Activated naive CD4-positive, alpha-beta T cell treated with anti-CD3 and anti-CD28 coated beads, Interleukin-2, amount 10 ng/mL, durations not matched to agents 7 days and 5 days (primary cell): ENCODE measurements at regions not wholly inside any gene's neighbourhood (a gene's known extent, or its start where the extent isn't known, plus 50 kb on each side); places are given as distances from the start of the nearest gene placed in this dataset.

Source experiments
- CTCF ChIA-PET: fragments of 350-600 bp; sonication (Branson Sonifier 250); formaldehyde crosslinking; loops from one replicate; lab custom pipeline; 2021; ENCODE audit warnings: antibody characterized with exemption; lab: Charles Lee
- DNase-seq: peaks from one replicate; pipeline ENCODE4 v3.0.0-alpha.2; 2020
- H3K27ac Mint-ChIP-seq: one replicate; pipeline ENCODE4 v1.8.0; 2021; ENCODE audit warnings: mild to moderate bottlenecking, moderate library complexity, mixed read lengths
- H3K27me3 Mint-ChIP-seq: one replicate; pipeline ENCODE4 v1.8.0; 2021; ENCODE audit warnings: mild to moderate bottlenecking, mixed read lengths
- H3K36me3 Mint-ChIP-seq: one replicate; pipeline ENCODE4 v1.8.0; 2021; ENCODE audit warnings: mixed read lengths
- H3K4me1 Mint-ChIP-seq: one replicate; pipeline ENCODE4 v1.8.0; 2021; ENCODE audit warnings: mixed read lengths
- H3K4me3 Mint-ChIP-seq: one replicate; pipeline ENCODE4 v1.8.0; 2021; ENCODE audit warnings: mild to moderate bottlenecking, moderate library complexity, mixed read lengths
- H3K9me3 Mint-ChIP-seq: one replicate; pipeline ENCODE4 v1.8.0; 2021; ENCODE audit warnings: mixed read lengths

DNA sequence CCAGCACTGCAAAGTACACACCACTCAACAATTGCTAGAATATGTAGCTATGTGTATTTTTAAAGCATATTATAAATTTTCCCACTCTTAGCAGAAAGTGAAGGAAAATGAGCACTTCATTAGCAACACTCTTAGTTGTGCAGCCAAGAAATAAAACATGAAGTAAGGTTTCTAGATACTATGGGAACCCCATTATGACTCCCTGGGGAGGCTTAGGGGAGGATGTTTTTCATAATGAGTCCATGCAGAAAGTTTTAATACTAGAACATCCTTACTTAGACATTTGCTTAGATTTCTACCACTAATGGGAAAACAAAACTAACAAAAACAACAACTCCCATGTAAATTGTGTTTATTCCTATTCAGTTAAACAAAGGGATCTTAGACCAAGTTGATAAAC, 148.4 kb upstream of the HDAC9 start:
- no peak for DNase-seq
- Mint-ChIP-seq H3K27ac (no peak overlapping the region), H3K4me1 (no peaks in the 10 kb centered on the region), H3K4me3 (no peak overlapping the region), H3K27me3 (no peaks in the 10 kb centered on the region), H3K36me3 (no peaks in the 10 kb centered on the region), H3K9me3 (no peaks in the 10 kb centered on the region)
- CTCF ChIA-PET, result no interaction called here

DNA sequence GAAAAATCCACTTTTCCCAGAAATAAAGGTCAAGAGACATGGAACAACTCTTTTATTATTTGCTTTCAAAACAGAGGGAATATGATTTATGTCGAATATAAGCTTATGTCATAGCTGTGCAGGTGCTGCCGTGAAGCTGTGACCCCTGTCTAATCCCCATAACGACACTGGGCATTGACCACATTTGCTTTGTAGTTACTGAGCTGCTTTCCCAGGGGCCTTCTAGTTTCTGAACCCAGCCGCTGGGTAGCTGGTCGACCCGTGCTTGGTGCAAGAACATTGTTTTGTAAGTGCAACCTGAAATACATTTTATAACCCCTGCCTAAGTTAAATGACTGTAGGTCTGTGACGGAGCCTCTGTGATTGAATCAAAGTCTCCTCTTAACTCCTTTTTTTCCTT, 144.9 kb upstream of the HDAC9 start:
- CTCF ChIA-PET, result interaction anchor here (0.6 to 3.4 kb wide), 4 partner anchors 14 to 646 kb away, joined by 3 to 10 read pairs (median 3); no protein-coding TSS in a partner anchor

DNA sequence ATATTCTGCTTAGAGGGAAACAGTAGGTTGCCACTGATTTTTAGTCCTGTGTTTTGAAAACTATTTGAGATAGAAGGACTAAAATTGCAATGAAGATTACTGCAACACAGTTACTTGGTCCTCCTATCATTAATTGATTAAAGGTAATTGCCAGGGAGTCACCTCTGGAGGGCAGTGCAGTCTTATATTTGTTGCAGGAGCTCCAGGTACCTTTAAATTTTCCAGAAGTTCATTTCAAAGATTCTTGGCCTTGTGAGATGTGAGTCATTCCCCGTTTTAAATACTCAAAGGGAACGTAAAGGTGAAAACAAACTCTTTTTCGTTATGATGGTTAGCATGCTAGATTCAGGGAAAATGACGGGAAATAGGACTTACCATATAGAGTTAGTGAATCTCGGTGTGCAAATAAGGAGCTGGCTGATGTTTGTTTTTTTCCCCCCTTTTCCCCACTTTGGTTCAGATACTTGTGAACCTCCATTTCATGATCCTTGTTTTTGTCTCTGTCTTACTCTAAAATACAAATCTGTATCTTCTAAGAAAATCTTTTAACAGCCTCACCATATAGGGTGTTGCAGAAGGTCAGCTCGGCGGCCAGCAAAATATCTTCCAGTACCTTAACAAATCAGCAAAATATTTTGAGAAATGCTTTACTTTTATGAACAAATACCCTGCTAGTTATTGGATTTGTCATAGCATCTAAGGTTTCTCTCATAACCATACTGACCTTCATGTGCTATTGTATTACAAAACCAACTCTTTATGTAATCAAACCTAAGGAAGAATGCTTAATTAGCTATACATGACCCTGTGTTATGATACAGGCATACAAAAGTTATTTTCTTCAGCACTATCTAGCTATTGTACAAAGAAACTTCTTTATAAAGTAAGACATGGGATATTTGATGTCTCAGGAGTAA, 143.0 kb upstream of the HDAC9 start:
- CTCF ChIA-PET, result interaction anchor here (0.7 to 3.4 kb wide), 6 partner anchors 20 to 699 kb away, joined by 3 to 10 read pairs (median 6); no protein-coding TSS in a partner anchor
- H3K27me3 Mint-ChIP-seq, result peaks cover under 1% of the 10 kb centered on the region
- no peak for DNase-seq
- H3K4me3 Mint-ChIP-seq, result no peak overlapping the region
- H3K36me3 Mint-ChIP-seq, result no peaks in the 10 kb centered on the region
- no peak overlapping the region for H3K27ac Mint-ChIP-seq
- peaks cover 7% of the 10 kb centered on the region for H3K4me1 Mint-ChIP-seq
- no peaks in the 10 kb centered on the region for H3K9me3 Mint-ChIP-seq

More for the DNA sequence above, 144.9 kb upstream of the HDAC9 start:
- no peaks in the 10 kb centered on the region for H3K9me3 Mint-ChIP-seq
- no peaks in the 10 kb centered on the region for H3K27me3 Mint-ChIP-seq
- DNase-seq, result no peak
- no peak overlapping the region for H3K27ac Mint-ChIP-seq
- peaks cover 3% of the 10 kb centered on the region for H3K4me1 Mint-ChIP-seq
- no peaks in the 10 kb centered on the region for H3K36me3 Mint-ChIP-seq
- H3K4me3 Mint-ChIP-seq, result no peak overlapping the region

DNA sequence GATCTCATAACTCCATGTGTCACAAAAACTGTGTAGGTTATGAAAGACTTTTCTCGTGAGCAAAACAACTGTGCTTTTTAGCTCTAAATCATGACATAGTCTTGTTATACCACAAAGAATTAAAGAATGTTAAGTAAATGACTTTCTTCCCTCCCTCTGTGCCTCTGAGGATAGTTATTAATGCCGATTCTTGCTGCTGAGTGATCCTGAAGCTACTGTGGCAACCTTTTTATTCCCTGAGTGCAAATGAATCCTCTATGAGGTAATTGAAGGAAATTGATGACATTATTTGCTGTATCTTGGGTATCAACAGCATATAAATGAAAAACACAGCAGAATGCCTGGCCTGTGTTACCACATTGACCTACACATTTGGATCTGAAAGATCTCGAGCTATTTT, 142.2 kb upstream of the HDAC9 start:
- Mint-ChIP-seq H3K27ac (no peak overlapping the region), H3K4me1 (peaks cover 7% of the 10 kb centered on the region), H3K9me3 (no peaks in the 10 kb centered on the region), H3K36me3 (no peaks in the 10 kb centered on the region), H3K27me3 (peaks cover 3% of the 10 kb centered on the region), H3K4me3 (no peak overlapping the region)
- CTCF ChIA-PET, result interaction anchor here (0.7 to 3.4 kb wide), 5 partner anchors 218 to 699 kb away, joined by 3 to 10 read pairs (median 6); no protein-coding TSS in a partner anchor
- DNase-seq, result no peak

DNA sequence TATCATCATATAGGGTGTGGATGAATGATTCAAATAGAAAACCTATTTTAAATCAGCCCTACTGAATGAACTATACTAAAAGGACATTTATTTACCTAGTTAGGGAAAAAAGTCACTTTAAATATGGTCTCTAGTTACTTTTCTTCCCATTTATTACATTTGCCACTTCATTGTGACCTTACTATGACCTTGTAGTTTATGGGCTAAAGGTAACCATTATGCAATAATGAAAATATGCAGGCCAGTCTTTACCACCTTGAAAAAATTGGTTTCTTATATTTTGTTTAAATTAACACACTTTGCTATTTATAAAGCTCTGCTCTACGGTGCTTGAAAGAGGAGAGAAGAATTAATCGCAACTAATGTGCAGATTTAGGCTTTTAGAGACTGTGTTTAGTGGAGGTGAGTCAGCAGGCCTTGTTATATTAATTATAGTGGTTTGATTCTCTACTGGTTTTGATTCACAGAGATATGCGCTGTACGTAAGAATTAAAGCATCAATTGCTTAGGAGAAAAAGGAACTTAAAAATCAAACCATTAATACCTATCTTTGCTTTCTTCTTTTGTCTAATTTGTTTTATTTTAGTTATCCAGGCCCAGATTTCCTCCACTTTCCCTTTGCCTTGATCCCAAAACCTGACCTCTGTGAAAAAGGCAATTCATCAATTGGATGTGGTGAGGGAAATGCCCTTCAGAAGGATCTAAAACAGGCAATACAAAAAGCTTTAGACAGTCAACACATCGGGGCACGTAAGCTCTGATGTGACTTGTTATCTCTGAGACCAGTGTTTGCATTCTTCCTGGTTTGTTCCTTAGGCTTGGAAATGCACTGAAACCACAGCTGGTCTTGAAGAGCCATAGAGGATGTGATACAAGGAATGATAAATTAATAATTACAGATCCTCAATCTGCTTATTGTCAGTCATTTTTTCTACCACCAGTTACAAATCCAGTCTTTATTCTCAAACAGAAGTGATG, 141.2 kb upstream of the HDAC9 start:
- Mint-ChIP-seq H3K4me3 (no peak overlapping the region), H3K36me3 (no peaks in the 10 kb centered on the region), H3K27ac (no peak overlapping the region), H3K9me3 (no peaks in the 10 kb centered on the region), H3K27me3 (peaks cover 3% of the 10 kb centered on the region), H3K4me1 (peaks cover 7% of the 10 kb centered on the region)
- CTCF ChIA-PET, result interaction anchor here (0.6 to 1.3 kb wide), 2 partner anchors 10 to 204 kb away, joined by 3 to 5 read pairs; no protein-coding TSS in a partner anchor
- DNase-seq, result no peak

DNA sequence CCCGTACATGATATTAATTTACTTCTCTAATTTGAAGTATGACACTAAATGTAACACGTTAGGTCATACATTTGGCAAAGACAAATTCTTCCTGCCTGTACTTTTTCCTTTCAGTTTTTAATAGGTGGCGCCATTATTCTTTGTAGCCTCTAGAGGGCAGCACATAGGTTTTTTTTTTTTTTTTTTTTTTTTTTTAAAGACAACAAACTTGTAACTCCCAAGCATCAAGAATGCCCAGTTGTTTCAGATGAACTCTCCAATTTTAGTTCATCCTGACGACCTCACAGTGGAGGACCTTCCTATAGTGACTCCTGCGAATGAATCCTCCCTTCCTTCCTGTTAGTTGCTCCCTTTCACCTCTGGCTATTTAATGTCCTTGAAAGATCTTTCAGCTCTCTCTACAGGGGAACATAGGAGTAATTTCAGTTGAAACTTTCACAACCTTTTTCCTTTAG, 139.3 kb upstream of the HDAC9 start:
- Mint-ChIP-seq H3K4me3 (no peak overlapping the region), H3K36me3 (no peaks in the 10 kb centered on the region), H3K9me3 (no peaks in the 10 kb centered on the region), H3K27me3 (peaks cover 9% of the 10 kb centered on the region), H3K4me1 (peaks cover 7% of the 10 kb centered on the region), H3K27ac (no peak overlapping the region)
- no peak for DNase-seq
- CTCF ChIA-PET, result interaction anchor here (1.0 to 1.1 kb wide), 2 partner anchors 9 to 12 kb away, joined by 3 to 4 read pairs; no protein-coding TSS in a partner anchor

DNA sequence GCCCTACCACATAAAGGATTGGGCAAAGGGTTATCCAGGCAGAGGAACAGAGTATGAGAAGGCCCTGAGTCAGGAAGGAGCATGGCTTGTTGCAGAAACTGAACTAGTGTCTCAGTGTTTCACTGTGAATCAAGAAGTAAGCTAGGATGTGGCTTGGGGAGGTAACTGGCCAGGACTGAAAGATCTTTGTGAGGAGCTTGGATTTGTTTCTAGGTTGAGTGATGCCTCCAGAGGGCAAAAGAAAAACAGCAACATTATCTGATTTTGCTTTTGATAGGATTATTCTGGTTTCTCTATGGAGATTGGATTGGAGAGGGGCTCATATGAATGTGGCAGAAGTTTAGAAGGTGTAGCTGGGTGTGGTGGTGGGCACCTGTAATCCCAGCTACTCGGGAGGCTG, 137.9 kb upstream of the HDAC9 start:
- Mint-ChIP-seq H3K36me3 (no peaks in the 10 kb centered on the region), H3K4me3 (no peak overlapping the region), H3K4me1 (peaks cover 7% of the 10 kb centered on the region), H3K27ac (no peak overlapping the region), H3K9me3 (no peaks in the 10 kb centered on the region), H3K27me3 (peaks cover 9% of the 10 kb centered on the region)
- CTCF ChIA-PET, result interaction anchor here (0.6 to 1.1 kb wide), 3 partner anchors 15 to 641 kb away, joined by 3 read pairs; no protein-coding TSS in a partner anchor
- DNase-seq, result no peak

DNA sequence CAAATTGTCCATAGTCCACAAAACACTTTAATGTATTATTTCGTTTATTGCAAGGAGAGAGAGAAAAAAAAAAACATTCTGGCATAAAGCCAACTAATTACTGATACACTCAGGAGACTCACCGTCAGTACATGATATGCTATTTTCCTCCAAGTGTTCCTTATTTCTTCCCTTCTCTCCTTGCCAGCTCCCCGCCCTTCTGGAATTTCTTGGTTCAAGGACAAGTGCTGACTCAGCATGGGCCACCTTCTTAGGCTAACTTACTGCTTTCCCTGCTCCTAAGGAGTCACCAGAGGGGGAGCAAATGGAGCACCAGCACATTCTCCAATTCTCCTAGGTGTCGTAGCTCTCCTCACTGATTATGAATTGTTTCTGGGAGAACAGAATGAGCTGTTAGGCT, 133.8 kb upstream of the HDAC9 start:
- H3K27me3 Mint-ChIP-seq, result peaks cover 9% of the 10 kb centered on the region
- DNase-seq, result no peak
- CTCF ChIA-PET, result no interaction called here

DNA sequence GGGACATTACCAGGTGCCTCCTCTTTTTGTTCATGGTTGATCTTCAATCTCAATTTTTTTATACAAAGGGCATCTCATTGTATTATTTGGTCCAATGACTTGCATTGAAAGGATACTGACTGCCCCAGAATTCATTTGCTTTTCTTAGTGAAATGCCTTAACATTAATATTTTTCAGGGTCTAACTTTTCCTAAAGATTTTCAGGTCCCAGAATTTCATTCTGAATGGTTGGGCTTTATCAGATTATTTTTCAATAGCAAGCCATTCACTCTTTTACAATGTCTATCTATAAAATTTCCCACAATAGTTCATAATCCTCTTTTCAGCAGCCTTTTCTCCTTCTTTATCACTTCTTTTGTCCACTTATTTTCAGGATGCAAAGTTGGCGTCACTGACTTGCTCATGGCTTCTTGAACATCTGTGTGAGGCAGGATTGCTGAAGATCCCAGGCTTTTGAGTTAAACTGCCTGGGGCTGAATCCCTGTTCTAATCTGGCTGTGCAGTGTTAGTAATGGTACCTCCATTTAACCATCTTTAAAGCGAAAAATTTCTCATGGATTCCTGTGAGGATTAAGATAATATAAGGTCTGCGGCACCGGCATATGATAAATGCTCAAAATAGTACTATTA, 131.7 kb upstream of the HDAC9 start:
- no peak overlapping the region for H3K4me3 Mint-ChIP-seq
- DNase-seq, result no peak
- no peaks in the 10 kb centered on the region for H3K9me3 Mint-ChIP-seq
- no peak overlapping the region for H3K27ac Mint-ChIP-seq
- H3K4me1 Mint-ChIP-seq, result no peaks in the 10 kb centered on the region
- peaks cover 6% of the 10 kb centered on the region for H3K27me3 Mint-ChIP-seq
- no peaks in the 10 kb centered on the region for H3K36me3 Mint-ChIP-seq
- CTCF ChIA-PET, result interaction anchor here (1.4 kb wide), 1 partner anchor 9 kb away, joined by 5 read pairs; no protein-coding TSS in a partner anchor

More for the DNA sequence above, 133.8 kb upstream of the HDAC9 start:
- Mint-ChIP-seq H3K36me3 (no peaks in the 10 kb centered on the region), H3K27ac (no peak overlapping the region), H3K4me3 (no peak overlapping the region), H3K9me3 (no peaks in the 10 kb centered on the region), H3K4me1 (no peaks in the 10 kb centered on the region)

DNA sequence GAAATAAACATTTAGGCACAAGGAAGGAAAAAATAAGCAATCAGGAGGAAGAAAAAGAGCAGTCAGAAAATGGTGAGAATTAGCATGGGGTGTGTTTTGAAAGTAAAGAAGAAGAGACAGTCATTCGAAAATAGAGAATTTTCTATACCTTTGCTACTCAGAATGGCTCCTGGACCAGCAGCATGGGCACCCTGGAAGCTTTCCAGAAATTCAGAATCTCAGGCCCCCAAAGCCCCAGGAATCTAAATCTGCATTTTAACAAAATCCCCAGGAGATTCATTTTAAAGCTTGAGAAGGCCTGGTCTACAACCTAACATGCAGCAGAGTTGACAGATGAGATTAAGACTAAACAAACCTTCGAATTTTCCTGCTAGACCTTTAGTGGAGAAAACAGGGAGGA, 131.2 kb upstream of the HDAC9 start:
- Mint-ChIP-seq H3K9me3 (no peaks in the 10 kb centered on the region), H3K36me3 (no peaks in the 10 kb centered on the region), H3K27me3 (peaks cover 6% of the 10 kb centered on the region), H3K4me3 (no peak overlapping the region), H3K4me1 (no peaks in the 10 kb centered on the region), H3K27ac (no peak overlapping the region)
- CTCF ChIA-PET, result interaction anchor here (1.2 to 1.4 kb wide), 2 partner anchors 8 to 10 kb away, joined by 4 to 5 read pairs; no protein-coding TSS in a partner anchor
- no peak for DNase-seq

DNA sequence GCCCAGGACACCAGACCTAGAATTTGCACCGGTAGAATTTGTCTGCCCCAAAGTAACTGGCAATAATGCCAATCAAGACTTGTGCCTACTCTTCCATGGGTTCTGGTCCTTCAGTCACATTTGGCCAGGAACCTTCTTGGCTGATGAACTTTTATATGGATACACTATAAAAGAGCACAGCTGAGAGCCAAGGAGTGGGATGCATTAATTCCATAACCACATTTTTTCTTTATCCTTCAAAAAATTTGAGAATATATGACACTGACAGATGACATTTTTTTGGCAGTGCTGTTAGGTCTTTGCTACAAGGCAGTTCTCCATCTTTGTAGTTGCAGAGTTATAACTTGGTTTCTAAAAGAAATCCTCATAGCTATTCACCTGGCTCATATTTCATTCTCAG, 129.2 kb upstream of the HDAC9 start:
- H3K27me3 Mint-ChIP-seq, result no peaks in the 10 kb centered on the region
- no peaks in the 10 kb centered on the region for H3K4me1 Mint-ChIP-seq
- H3K4me3 Mint-ChIP-seq, result no peak overlapping the region
- no peak for DNase-seq
- no peaks in the 10 kb centered on the region for H3K9me3 Mint-ChIP-seq
- CTCF ChIA-PET, result no interaction called here
- H3K36me3 Mint-ChIP-seq, result no peaks in the 10 kb centered on the region
- no peak overlapping the region for H3K27ac Mint-ChIP-seq

DNA sequence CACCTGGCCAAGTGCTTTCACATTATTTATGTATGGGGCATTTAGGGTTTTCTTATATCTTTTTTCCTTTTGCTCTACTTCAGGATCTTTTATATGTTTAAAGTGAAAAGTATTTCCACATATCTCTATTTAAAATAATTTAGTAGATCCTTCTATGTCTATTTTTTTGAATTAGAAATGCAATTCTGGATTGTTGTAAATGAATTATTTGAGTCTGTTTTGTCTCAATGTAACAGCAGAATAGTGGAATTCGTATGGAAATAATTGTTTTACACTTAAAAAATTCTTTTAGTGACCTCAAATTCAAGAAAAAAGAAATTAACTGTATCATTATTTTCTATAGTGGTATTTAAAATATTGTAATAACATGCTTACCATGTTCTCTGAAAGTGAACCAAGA, 126.5 kb upstream of the HDAC9 start:
- CTCF ChIA-PET, result no interaction called here
- Mint-ChIP-seq H3K4me1 (no peaks in the 10 kb centered on the region), H3K4me3 (no peak overlapping the region), H3K27ac (no peak overlapping the region), H3K9me3 (no peaks in the 10 kb centered on the region), H3K36me3 (no peaks in the 10 kb centered on the region), H3K27me3 (no peaks in the 10 kb centered on the region)
- no peak for DNase-seq

DNA sequence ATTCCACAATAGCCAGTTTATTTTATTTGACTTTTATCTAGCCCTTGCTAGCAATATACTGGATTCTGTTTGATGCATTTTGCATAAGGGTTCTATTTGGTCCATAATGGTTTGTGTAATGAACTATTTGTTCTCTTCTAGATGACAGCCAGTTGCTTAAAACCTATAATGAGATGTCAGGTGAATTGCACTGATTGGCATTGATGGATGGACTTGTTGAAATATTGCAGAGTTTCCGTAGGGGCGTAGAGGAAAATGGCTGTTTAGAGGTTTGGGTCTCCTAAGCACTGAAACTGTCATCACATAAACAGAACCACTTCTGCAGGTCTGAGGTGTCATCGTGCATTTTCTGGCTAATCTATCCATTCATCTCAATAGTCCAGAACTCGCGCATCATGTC, 124.9 kb upstream of the HDAC9 start:
- Mint-ChIP-seq H3K4me1 (no peaks in the 10 kb centered on the region), H3K27ac (no peak overlapping the region), H3K36me3 (no peaks in the 10 kb centered on the region), H3K4me3 (no peak overlapping the region), H3K9me3 (no peaks in the 10 kb centered on the region), H3K27me3 (no peaks in the 10 kb centered on the region)
- CTCF ChIA-PET, result no interaction called here
- DNase-seq, result no peak
